ENCODE measurements at regions not wholly inside any gene's neighbourhood (a gene's known extent, or its start where the extent isn't known, plus 50 kb on each side); places are given as distances from the start of the nearest gene placed in this dataset.

- Histone ChIP-seq H3K27ac (no peak overlapping the region), H3K4me3 (ENCODE audit: low read depth in 1 of 2, low read length in 1 of 2) (no peak overlapping the region), H3K4me1 (ENCODE audit: control insufficient read depth in 1 of 2, insufficient read depth in 1 of 2, low read depth in 1 of 2, low read length in 1 of 2) (no peaks in the 10 kb centered on the region), H3K36me3 (no peaks in the 10 kb centered on the region), H3K9me3 (no peaks in the 10 kb centered on the region), H3K27me3 (no peaks in the 10 kb centered on the region)
- TF ChIP-seq, protein P1, sequence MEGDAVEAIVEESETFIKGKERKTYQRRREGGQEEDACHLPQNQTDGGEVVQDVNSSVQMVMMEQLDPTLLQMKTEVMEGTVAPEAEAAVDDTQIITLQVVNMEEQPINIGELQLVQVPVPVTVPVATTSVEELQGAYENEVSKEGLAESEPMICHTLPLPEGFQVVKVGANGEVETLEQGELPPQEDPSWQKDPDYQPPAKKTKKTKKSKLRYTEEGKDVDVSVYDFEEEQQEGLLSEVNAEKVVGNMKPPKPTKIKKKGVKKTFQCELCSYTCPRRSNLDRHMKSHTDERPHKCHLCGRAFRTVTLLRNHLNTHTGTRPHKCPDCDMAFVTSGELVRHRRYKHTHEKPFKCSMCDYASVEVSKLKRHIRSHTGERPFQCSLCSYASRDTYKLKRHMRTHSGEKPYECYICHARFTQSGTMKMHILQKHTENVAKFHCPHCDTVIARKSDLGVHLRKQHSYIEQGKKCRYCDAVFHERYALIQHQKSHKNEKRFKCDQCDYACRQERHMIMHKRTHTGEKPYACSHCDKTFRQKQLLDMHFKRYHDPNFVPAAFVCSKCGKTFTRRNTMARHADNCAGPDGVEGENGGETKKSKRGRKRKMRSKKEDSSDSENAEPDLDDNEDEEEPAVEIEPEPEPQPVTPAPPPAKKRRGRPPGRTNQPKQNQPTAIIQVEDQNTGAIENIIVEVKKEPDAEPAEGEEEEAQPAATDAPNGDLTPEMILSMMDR (IDR thresholded peaks at IDR 0.05): no peak
These were observed 1968.2 kb upstream of the NUDT12 start for GRCh38 chr5:105530716-105531261.

DNA sequence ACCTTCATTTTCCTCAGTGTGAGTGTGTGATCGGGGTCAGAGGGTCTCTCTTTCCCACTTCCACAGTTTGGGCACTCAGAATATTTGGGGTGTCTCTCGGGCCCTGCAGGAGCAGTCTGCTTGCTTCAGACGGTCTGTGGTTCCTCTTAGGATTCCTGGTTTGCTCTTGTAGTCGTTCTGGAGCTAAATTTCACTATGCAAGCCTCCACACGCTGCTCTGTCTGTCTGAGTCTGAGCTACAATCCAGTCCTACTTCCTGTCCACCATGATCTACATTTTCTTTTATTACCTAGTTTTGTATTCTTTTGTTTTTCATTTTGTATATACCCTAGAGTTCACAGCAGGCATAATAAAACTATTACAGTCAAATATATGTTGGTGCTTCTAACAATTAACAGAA is 1967.3 kb upstream of the NUDT12 start:
- TF ChIP-seq, protein P1 (IDR thresholded peaks at IDR 0.05): no peak
- Histone ChIP-seq H3K4me1 (ENCODE audit: control insufficient read depth in 1 of 2, insufficient read depth in 1 of 2, low read depth in 1 of 2, low read length in 1 of 2) (no peaks in the 10 kb centered on the region), H3K4me3 (ENCODE audit: low read depth in 1 of 2, low read length in 1 of 2) (no peak overlapping the region), H3K36me3 (no peaks in the 10 kb centered on the region), H3K9me3 (no peaks in the 10 kb centered on the region), H3K27me3 (no peaks in the 10 kb centered on the region), H3K27ac (no peak overlapping the region)

DNA sequence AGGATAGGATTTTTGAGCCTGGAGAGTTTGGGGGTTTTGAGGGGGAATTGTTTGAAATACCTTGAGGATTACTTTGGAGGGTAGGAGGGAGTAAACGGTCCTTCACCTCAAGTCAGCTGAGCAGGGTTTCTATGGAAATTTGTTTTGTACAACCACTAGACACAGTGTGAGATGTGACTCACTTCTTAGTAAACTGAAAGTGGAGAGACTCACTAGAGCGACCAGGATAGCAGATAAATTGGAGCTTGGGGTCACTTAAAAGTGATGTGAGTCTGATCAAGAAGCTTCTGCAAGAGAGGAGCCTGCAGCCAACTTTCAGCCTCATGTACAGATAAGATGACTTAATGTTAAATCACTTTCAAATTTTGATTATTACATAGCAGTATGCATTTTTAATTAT is 1945.9 kb upstream of the NUDT12 start:
- H3K27ac ChIP-seq: no peak overlapping the region
- H3K36me3 ChIP-seq: no peaks in the 10 kb centered on the region
- no peaks in the 10 kb centered on the region for H3K27me3 ChIP-seq
- TF ChIP-seq, protein P1 (IDR thresholded peaks at IDR 0.05): no peak
- H3K9me3 ChIP-seq: no peaks in the 10 kb centered on the region
- H3K4me3 ChIP-seq (ENCODE audit: low read depth in 1 of 2, low read length in 1 of 2): no peak overlapping the region
- H3K4me1 ChIP-seq (ENCODE audit: control insufficient read depth in 1 of 2, insufficient read depth in 1 of 2, low read depth in 1 of 2, low read length in 1 of 2): no peaks in the 10 kb centered on the region

DNA sequence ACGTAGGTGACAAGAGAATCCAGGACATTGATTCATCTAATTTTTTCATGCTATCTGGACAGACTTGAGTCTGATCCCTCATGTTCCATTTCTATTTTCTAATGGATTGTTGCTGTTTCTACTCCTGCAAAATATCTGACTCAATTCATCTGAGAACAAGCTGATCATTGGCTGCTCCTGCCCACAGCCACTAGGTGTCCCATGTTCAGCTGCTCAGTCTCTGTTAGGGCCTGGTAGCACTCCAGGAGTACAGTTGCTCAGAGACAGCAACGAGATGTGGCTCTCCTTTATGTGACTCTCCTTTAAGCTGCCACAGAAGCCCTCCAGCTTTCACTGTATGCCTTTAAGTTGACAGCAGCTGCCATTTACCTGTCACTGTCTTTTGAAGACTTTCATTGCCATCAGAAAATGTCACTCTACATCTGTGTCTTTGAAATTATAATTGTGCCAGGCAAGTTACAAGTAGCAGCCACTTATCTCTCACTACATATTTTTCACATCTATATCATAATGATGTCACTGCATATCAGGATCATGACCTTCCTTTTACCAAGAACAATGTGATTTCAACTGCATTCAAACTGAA is 1944.2 kb upstream of the NUDT12 start:
- Histone ChIP-seq H3K27me3 (no peaks in the 10 kb centered on the region), H3K9me3 (no peaks in the 10 kb centered on the region), H3K4me3 (ENCODE audit: low read depth in 1 of 2, low read length in 1 of 2) (no peak overlapping the region), H3K27ac (no peak overlapping the region), H3K4me1 (ENCODE audit: control insufficient read depth in 1 of 2, insufficient read depth in 1 of 2, low read depth in 1 of 2, low read length in 1 of 2) (no peaks in the 10 kb centered on the region), H3K36me3 (no peaks in the 10 kb centered on the region)
- TF ChIP-seq, protein P1 (IDR thresholded peaks at IDR 0.05): no peak

- no peaks in the 10 kb centered on the region for H3K9me3 ChIP-seq
- no peak overlapping the region for H3K27ac ChIP-seq
- H3K4me1 ChIP-seq (ENCODE audit: control insufficient read depth in 1 of 2, insufficient read depth in 1 of 2, low read depth in 1 of 2, low read length in 1 of 2): no peaks in the 10 kb centered on the region
- no peaks in the 10 kb centered on the region for H3K36me3 ChIP-seq
- TF ChIP-seq, protein P1 (IDR thresholded peaks at IDR 0.05): no peak
- H3K4me3 ChIP-seq (ENCODE audit: low read depth in 1 of 2, low read length in 1 of 2): no peak overlapping the region
- H3K27me3 ChIP-seq: no peaks in the 10 kb centered on the region
These were observed 1941.4 kb upstream of the NUDT12 start for GRCh38 chr5:105503950-105504349.

Data from neutrophil (primary cell).